ENCODE measurements at regions not wholly inside any gene's neighbourhood (a gene's known extent, or its start where the extent isn't known, plus 50 kb on each side); places are given as distances from the start of the nearest gene placed in this dataset.

- Histone ChIP-seq H3K9me3 (no peaks in the 10 kb centered on the region), H3K4me1 (no peaks in the 10 kb centered on the region), H3K27me3 (no peaks in the 10 kb centered on the region), H3K36me3 (no peaks in the 10 kb centered on the region), H3K27ac (no peak overlapping the region), H3K4me3 (no peak overlapping the region)
- intact Hi-C loops (cut with DNase I), result no loop called here
- FAIRE-seq (no peak), DNase-seq (no peak), ATAC-seq (peak in 1 of 4 donors; percentile 45)
- no peak for TF ChIP-seq CTCF (IDR thresholded peaks at IDR 0.05)
- WGBS, 2 donors, result 29 to 33% methylated on average over 1 of the region's 1 CpG
These were observed 243.9 kb downstream of the HAO1 start for GRCh38 chr20:7696311-7696710.

GRCh38 chr20:7702141-7702540 is 238.1 kb downstream of the HAO1 start:
- WGBS, 2 donors, result 72 to 75% methylated on average over 2 of the region's 2 CpGs
- no peak for TF ChIP-seq CTCF (IDR thresholded peaks at IDR 0.05)
- no peak for FAIRE-seq

GRCh38 chr20:7703551-7703961 is 236.7 kb downstream of the HAO1 start:
- intact Hi-C loops (cut with DNase I), result no loop called here

More at GRCh38 chr20:7702141-7702540, 238.1 kb downstream of the HAO1 start:
- Histone ChIP-seq H3K27me3 (no peaks in the 10 kb centered on the region), H3K9me3 (no peaks in the 10 kb centered on the region), H3K4me3 (no peak overlapping the region), H3K27ac (no peak overlapping the region), H3K36me3 (no peaks in the 10 kb centered on the region), H3K4me1 (no peaks in the 10 kb centered on the region)
- no peak for DNase-seq
- ATAC-seq, result no peak
- intact Hi-C loops (cut with DNase I), result no loop called here

GRCh38 chr20:7703996-7704395 is 236.3 kb downstream of the HAO1 start:
- DNase-seq (no peak), ATAC-seq (no peak), FAIRE-seq (no peak)
- no peaks in the 10 kb centered on the region for H3K36me3 ChIP-seq
- no peak overlapping the region for H3K27ac ChIP-seq
- TF ChIP-seq CTCF (IDR thresholded peaks at IDR 0.05), result no peak
- intact Hi-C loops (cut with DNase I), result no loop called here
- no peaks in the 10 kb centered on the region for H3K27me3 ChIP-seq
- no peaks in the 10 kb centered on the region for H3K4me1 ChIP-seq
- no peaks in the 10 kb centered on the region for H3K9me3 ChIP-seq
- WGBS, 2 donors, result 41 to 55% methylated on average over 2 of the region's 2 CpGs
- H3K4me3 ChIP-seq, result no peak overlapping the region

More at GRCh38 chr20:7703551-7703961, 236.7 kb downstream of the HAO1 start:
- Histone ChIP-seq H3K27me3 (no peaks in the 10 kb centered on the region), H3K9me3 (no peaks in the 10 kb centered on the region), H3K4me1 (no peaks in the 10 kb centered on the region), H3K27ac (no peak overlapping the region), H3K4me3 (no peak overlapping the region), H3K36me3 (no peaks in the 10 kb centered on the region)
- no peak for FAIRE-seq
- ATAC-seq, result peak in 3 of 4 donors; percentile 21 to 90 (median 69)
- DNase-seq, result no peak
- TF ChIP-seq CTCF (IDR thresholded peaks at IDR 0.05), result no peak
- WGBS, 2 donors, result 25 to 33% methylated on average over 4 of the region's 4 CpGs

- Histone ChIP-seq H3K4me3 (no peak overlapping the region), H3K27me3 (no peaks in the 10 kb centered on the region), H3K27ac (no peak overlapping the region), H3K9me3 (no peaks in the 10 kb centered on the region), H3K4me1 (no peaks in the 10 kb centered on the region), H3K36me3 (no peaks in the 10 kb centered on the region)
- TF ChIP-seq CTCF (IDR thresholded peaks at IDR 0.05), result no peak
- ATAC-seq, result no peak
- intact Hi-C loops (cut with DNase I), result no loop called here
- no peak for DNase-seq
- WGBS, 2 donors, result 48 to 65% methylated on average over 2 of the region's 2 CpGs
- FAIRE-seq, result no peak
These were observed 232.1 kb downstream of the HAO1 start for GRCh38 chr20:7708112-7708511.
